GM12878 (cell line): ENCODE measurements at regions not wholly inside any gene's neighbourhood (a gene's known extent, or its start where the extent isn't known, plus 50 kb on each side); places are given as distances from the start of the nearest gene placed in this dataset.

Source experiments
- ATAC-seq: fragments of 200-7000 bp; cut with Tn5 transposase; 3 replicates; pipeline ENCODE4 v1.9.1; 2020; ENCODE audit warnings: mild to moderate bottlenecking, moderate library complexity
- BruUV-seq: library from RNA; stranded (reverse); fragments of 400-500 nt; replicated peaks from 2 replicates; lab custom pipeline; 2021; lab: Mats Ljungman, UMichigan
- CTCF ChIA-PET: fragments of 300-600 bp; sonication (Branson Sonifier 250); formaldehyde crosslinking; extraction: SDS; loops from one replicate; lab custom pipeline; 2021; ENCODE audit warnings: inconsistent platforms; lab: Yijun Ruan, JAX
- POLR2A ChIA-PET: fragments of 350-600 bp; formaldehyde crosslinking; extraction: SDS; loops from one replicate; lab custom pipeline; 2021; ENCODE audit warnings: inconsistent platforms; lab: Charles Lee
- RAD21 ChIA-PET: fragments of 300-600 bp; sonication (Branson Sonifier 250); formaldehyde crosslinking; loops from one replicate; lab custom pipeline; 2023; ENCODE audit warnings: antibody characterized with exemption; ENCODE audit not compliant: unreplicated experiment; lab: Charles Lee
- SMC1A ChIA-PET: fragments of 300-600 bp; sonication (Branson Sonifier 250); formaldehyde crosslinking; loops from one replicate; lab custom pipeline; 2023; ENCODE audit not compliant: unreplicated experiment, uncharacterized antibody; lab: Charles Lee
- DNase-seq: peaks from one replicate; pipeline ENCODE4 v3.0.0-alpha.2; 2011; ENCODE audit warnings: low read depth, low spot score
- FAIRE-seq: peaks from 3 replicates; lab custom pipeline; 2011; peaks lifted over from hg19 to GRCh38; lab: Jason Lieb, UNC
- H2AFZ ChIP-seq: 2 replicates; pipeline ENCODE4 v1.6.0; 2011; ENCODE audit warnings: low read depth, low read length, control low read depth; ENCODE audit not compliant: control insufficient read depth
- H3K27ac ChIP-seq: 2 replicates; pipeline ENCODE4 v1.5.1; 2011; ENCODE audit warnings: control low read depth; ENCODE audit not compliant: control insufficient read depth, insufficient read depth
- H3K27me3 ChIP-seq, 2 experiments: replicated peaks in 1 of 2; 2 replicates each; pipeline versions ENCODE4 v1.6.0 to v1.6.1; 2011; ENCODE audit warnings: low read length in 1 of 2; ENCODE audit not compliant: control insufficient read depth in 2 of 2, insufficient read depth in 2 of 2
- H3K36me3 ChIP-seq, 2 experiments: 2 replicates each; pipeline ENCODE4 v1.5.1; 2011; ENCODE audit warnings: low read length in 1 of 2; ENCODE audit not compliant: control insufficient read depth in 2 of 2, insufficient read depth in 2 of 2
- H3K4me1 ChIP-seq: 2 replicates; pipeline ENCODE4 v1.6.1; 2011; ENCODE audit warnings: mild to moderate bottlenecking, low read length, moderate library complexity, mixed read lengths; ENCODE audit not compliant: control insufficient read depth, insufficient read depth
- H3K4me2 ChIP-seq: 2 replicates; pipeline ENCODE4 v1.6.0; 2011; ENCODE audit warnings: control low read depth; ENCODE audit not compliant: control insufficient read depth, insufficient read depth
- H3K4me3 ChIP-seq: fragments of 200-600 bp; sonication (generic); 2 replicates; pipeline ENCODE4 v1.5.1; 2016
- H3K79me2 ChIP-seq: 2 replicates; pipeline ENCODE4 v1.6.0; 2011; ENCODE audit warnings: low read length; ENCODE audit not compliant: control insufficient read depth, insufficient read depth
- H3K9ac ChIP-seq: 2 replicates; pipeline ENCODE4 v1.8.0; 2011; ENCODE audit warnings: low read length, control low read depth, mixed read lengths; ENCODE audit not compliant: control insufficient read depth, insufficient read depth
- H3K9me3 ChIP-seq: replicated peaks from 3 replicates; pipeline ENCODE4 v1.5.1; 2011; ENCODE audit warnings: mild to moderate bottlenecking, low read length; ENCODE audit not compliant: control insufficient read depth, insufficient read depth
- H4K20me1 ChIP-seq: 2 replicates; pipeline ENCODE4 v1.6.0; 2011; ENCODE audit not compliant: control insufficient read depth, insufficient read depth
- ASH2L ChIP-seq: fragments of 300-600, 200-600 bp; sonication (generic); IDR thresholded peaks from 2 replicates; pipeline ENCODE4 v1.6.1; 2017; ENCODE audit warnings: low read depth, mild to moderate bottlenecking, borderline replicate concordance
- ATF7 ChIP-seq: fragments of 450-650 bp; IDR thresholded peaks from 2 replicates; pipeline ENCODE4 v1.6.1; 2016; ENCODE audit warnings: low read depth, mild to moderate bottlenecking
- MEF2A ChIP-seq: IDR thresholded peaks from 2 replicates; pipeline ENCODE4 v1.6.1; 2011; ENCODE audit warnings: low read depth, mild to moderate bottlenecking, low read length, moderate library complexity; ENCODE audit not compliant: insufficient read depth
- POLR2A ChIP-seq: IDR thresholded peaks from 2 replicates; pipeline ENCODE4 v1.6.1; 2011; ENCODE audit warnings: low read depth, mild to moderate bottlenecking, low read length
- POU2F2 ChIP-seq: IDR thresholded peaks from 3 replicates; pipeline ENCODE4 v1.6.1; 2011; ENCODE audit warnings: low read depth, mild to moderate bottlenecking, low read length, borderline replicate concordance
- RELA ChIP-seq: fragments of 450-650 bp; IDR thresholded peaks from 2 replicates; pipeline ENCODE4 v1.8.0; 2014; ENCODE audit warnings: borderline replicate concordance; ENCODE audit not compliant: partially characterized antibody
- RELB ChIP-seq: fragments of 450-650 bp; IDR thresholded peaks from 2 replicates; pipeline ENCODE4 v1.6.1; 2017; ENCODE audit warnings: low read depth, mild to moderate bottlenecking, moderate library complexity
- SIX5 ChIP-seq: IDR thresholded peaks from 2 replicates; pipeline ENCODE4 v1.6.1; 2011; ENCODE audit warnings: mild to moderate bottlenecking, low read depth, low read length, moderate library complexity; ENCODE audit not compliant: severe bottlenecking
- SMAD5 ChIP-seq: IDR thresholded peaks from 2 replicates; pipeline ENCODE4 v1.6.1; 2016; ENCODE audit warnings: antibody characterized with exemption, low read depth
- SMC3 ChIP-seq: IDR thresholded peaks from 2 replicates; pipeline ENCODE4 v1.6.1; 2011; ENCODE audit warnings: low read length, improper control_type of control experiment, borderline replicate concordance
- ZNF274 ChIP-seq: IDR thresholded peaks from one replicate; pipeline ENCODE4 v1.8.0; 2011; ENCODE audit not compliant: insufficient read length, insufficient read depth
- WGBS: methylation state at CpG from one replicate; pipeline ENCODE4 v1.1.6; 2016; ENCODE audit warnings: low lambda C conversion rate; ENCODE audit not compliant: insufficient replicate concordance, insufficient coverage; ENCODE audit errors: missing lambda C conversion rate; 5-methylcytosine and 5-hydroxymethylcytosine counted together
- in situ Hi-C: fragments of 300-500 bp; cut with MboI; formaldehyde crosslinking; loops from 9 replicates; pipeline ENCODE4 v1.14.3; 2018; ENCODE audit warnings: mixed read lengths
- intact Hi-C: fragments of 100-400 bp; cut with micrococcal nuclease; formaldehyde crosslinking; loops from one replicate; pipeline ENCODE4 v1.14.2; 2022; ENCODE audit not compliant: unreplicated experiment
- TF ChIP-seq, protein P1 (sequence below): IDR thresholded peaks from 2 replicates; pipeline ENCODE4 v1.6.1; 2011; ENCODE audit warnings: low read depth, mild to moderate bottlenecking, low read length, moderate library complexity, borderline replicate concordance; ENCODE audit errors: extremely low read depth

- H3K4me3 ChIP-seq, result no peak overlapping the region
- TF ChIP-seq POLR2A (no peak), RELA (no peak), ASH2L (no peak), ZNF274 (no peak), SMC3 (no peak)
- TF ChIP-seq, protein P1, sequence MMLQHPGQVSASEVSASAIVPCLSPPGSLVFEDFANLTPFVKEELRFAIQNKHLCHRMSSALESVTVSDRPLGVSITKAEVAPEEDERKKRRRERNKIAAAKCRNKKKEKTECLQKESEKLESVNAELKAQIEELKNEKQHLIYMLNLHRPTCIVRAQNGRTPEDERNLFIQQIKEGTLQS, result no peak
- TF ChIP-seq, all 136 proteins: peak for 0
- no peaks in the 10 kb centered on the region for H4K20me1 ChIP-seq
These were observed 113.2 kb upstream of the PPP2R3B start for GRCh38 chrX:499870-500364.

GRCh38 chrX:500481-501010, 113.8 kb upstream of the PPP2R3B start:
- no peaks in the 10 kb centered on the region for H3K27me3 ChIP-seq
- POLR2A ChIA-PET, result no interaction called here
- no peaks in the 10 kb centered on the region for H3K36me3 ChIP-seq
- ATAC-seq, result no peak
- no peak overlapping the region for H3K4me3 ChIP-seq
- H3K27ac ChIP-seq, result no peak overlapping the region
- no peak for TF ChIP-seq ASH2L
- TF ChIP-seq POU2F2, result no peak
- TF ChIP-seq ATF7, result no peak
- TF ChIP-seq SMAD5, result no peak
- no peak for TF ChIP-seq SIX5
- no peak for TF ChIP-seq ZNF274
- TF ChIP-seq MEF2A, result no peak
- no peak for TF ChIP-seq RELB
- no peak overlapping the region for H2AFZ ChIP-seq
- in situ Hi-C loops (no loop called here), intact Hi-C loops (no loop called here)
- no peak for DNase-seq
- FAIRE-seq, result no peak
- CTCF ChIA-PET, result no interaction called here
- H3K9ac ChIP-seq, result no peak overlapping the region
- H4K20me1 ChIP-seq, result no peaks in the 10 kb centered on the region
- RAD21 ChIA-PET, result no interaction called here
- no peaks in the 10 kb centered on the region for H3K79me2 ChIP-seq
- WGBS, result 84% methylated on average over 31 of the region's 31 CpGs
- BruUV-seq, result no TSS peak
- SMC1A ChIA-PET, result no interaction called here
- no peak overlapping the region for H3K4me2 ChIP-seq
- no peaks in the 10 kb centered on the region for H3K4me1 ChIP-seq
- H3K9me3 ChIP-seq, result no peaks in the 10 kb centered on the region; the same call in 2 of the 3 replicates

More at GRCh38 chrX:499870-500364, 113.2 kb upstream of the PPP2R3B start:
- WGBS, result 67% methylated on average over 21 of the region's 21 CpGs
- BruUV-seq, result no TSS peak
- Histone ChIP-seq H3K27ac (no peak overlapping the region), H3K9ac (no peak overlapping the region), H2AFZ (no peak overlapping the region), H3K27me3 (no peaks in the 10 kb centered on the region), H3K79me2 (no peaks in the 10 kb centered on the region), H3K9me3 (no peaks in the 10 kb centered on the region; the same call in 2 of the 3 replicates), H3K36me3 (no peaks in the 10 kb centered on the region), H3K4me1 (no peaks in the 10 kb centered on the region), H3K4me2 (no peak overlapping the region)
- ATAC-seq (no peak), DNase-seq (no peak), FAIRE-seq (no peak)
- ChIA-PET CTCF (no interaction called here), RAD21 (no interaction called here), SMC1A (no interaction called here), POLR2A (no interaction called here)
- intact Hi-C loops (no loop called here), in situ Hi-C loops (no loop called here)
